NCI-H2171 (cell line): ENCODE measurements at regions not wholly inside any gene's neighbourhood (a gene's known extent, or its start where the extent isn't known, plus 50 kb on each side); places are given as distances from the start of the nearest gene placed in this dataset.
"Not testable (repeated sequence)": the region's sequence is repeated elsewhere in the genome, so short reads cannot be mapped to it uniquely, and the experiment has no call there.

ENCODE experiments used
- DNase-seq: peaks from one replicate; lab custom pipeline; 2025; lab: John Stamatoyannopoulos, UW

DNA sequence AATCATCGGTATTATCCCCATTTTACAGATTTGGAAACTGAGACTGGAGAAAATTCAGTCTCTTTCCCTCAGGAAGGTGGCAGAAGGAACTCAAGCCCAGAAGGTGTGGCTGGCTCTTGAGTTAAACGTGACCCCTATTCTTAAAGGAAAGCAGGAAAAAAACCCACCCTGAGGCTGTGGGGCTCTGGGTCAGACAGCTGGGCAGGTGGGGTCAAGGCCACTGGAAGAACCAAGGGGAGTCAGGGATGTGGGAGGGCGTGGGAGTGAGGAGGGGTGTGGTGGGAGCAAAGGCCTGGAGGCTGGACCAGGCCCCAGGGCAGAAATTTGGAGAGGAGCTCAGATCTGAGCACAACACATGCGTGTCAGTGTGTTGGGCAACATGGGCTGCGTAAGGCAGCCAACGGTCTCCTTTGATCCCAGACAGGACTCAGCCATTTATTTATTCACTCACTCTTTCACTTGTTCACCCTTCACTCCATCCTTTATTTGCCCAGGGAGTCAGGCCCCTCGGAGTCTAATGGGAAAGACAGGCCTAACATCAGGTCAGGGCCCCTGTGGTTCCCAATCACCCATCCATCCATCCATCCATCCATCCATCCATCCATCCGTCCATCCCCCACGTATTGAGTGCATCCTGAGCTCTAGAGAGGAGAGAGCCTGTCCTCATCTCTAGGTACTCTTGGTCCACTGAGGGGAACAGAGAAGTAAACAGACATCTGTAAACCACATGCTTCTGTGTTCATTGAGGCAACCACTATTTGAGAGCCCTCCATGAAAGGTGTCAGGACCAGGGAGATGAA is 165.0 kb downstream of the VEGFA start:
- DNase-seq, result no peak

DNA sequence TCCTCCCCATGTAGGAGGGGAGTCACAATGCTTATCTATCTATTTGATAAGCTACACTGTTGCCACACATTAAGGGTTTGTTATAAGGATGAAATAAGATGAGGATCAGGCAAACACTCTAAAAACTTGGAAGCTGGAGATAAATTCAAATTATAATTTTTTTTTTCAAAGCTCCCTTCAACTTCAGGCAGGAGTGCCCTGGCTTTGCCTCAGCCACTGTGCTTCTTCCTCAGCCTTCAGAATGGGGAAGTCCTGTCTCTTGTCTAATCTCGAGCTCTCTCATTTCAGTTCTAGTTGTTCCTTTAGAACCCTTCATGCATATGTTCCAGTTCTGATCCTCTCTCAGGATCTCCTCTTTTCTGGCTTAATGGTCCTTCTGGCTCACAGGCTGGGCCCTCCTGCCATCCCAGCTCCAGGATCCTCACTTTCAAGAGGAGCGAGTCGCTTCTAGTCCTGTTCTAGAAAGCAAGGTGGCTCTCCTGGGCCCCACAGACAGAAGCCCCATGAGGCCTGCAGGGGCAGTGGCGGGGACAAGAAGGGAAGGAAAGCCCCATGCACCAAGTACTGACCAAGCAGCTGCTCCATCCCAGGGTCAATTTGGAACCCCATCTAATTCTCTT is 164.3 kb downstream of the VEGFA start:
- no peak for DNase-seq

DNA sequence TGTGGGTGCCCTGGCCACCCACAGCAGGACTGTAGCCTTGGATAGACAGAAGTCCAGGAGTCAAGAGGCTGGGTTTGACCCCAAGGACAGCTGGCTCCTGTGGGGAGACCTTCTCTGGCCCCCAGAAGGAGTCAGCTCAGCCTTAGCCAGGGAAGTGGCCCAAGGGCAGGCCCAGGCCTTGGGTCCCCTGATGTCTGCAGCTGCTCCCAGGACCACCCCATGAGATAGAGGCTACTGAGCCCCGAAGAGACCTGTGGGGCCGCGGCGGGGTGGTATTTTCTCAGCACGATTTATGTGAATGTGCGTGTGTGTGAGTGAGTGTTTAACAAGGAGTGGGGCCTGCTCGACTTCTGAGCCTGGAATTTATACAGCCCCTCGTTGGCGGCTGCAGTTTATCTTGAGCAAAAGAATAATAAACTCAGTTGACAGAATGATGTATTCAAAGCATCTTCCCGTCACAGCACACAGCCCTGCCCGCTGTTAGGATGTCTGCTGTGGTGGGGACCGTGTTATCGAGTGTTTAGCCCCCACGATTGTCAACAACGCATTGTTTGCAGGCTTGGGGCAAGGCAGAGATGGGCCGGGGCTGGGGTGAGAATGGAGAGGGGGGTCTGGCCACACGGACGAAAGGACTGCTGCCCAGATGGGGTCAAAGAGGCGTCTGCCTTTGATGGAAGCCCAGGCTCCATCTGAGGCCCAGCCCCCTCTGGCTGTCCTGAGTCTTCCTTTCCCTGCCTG is 163.3 kb downstream of the VEGFA start:
- no peak for DNase-seq

DNA sequence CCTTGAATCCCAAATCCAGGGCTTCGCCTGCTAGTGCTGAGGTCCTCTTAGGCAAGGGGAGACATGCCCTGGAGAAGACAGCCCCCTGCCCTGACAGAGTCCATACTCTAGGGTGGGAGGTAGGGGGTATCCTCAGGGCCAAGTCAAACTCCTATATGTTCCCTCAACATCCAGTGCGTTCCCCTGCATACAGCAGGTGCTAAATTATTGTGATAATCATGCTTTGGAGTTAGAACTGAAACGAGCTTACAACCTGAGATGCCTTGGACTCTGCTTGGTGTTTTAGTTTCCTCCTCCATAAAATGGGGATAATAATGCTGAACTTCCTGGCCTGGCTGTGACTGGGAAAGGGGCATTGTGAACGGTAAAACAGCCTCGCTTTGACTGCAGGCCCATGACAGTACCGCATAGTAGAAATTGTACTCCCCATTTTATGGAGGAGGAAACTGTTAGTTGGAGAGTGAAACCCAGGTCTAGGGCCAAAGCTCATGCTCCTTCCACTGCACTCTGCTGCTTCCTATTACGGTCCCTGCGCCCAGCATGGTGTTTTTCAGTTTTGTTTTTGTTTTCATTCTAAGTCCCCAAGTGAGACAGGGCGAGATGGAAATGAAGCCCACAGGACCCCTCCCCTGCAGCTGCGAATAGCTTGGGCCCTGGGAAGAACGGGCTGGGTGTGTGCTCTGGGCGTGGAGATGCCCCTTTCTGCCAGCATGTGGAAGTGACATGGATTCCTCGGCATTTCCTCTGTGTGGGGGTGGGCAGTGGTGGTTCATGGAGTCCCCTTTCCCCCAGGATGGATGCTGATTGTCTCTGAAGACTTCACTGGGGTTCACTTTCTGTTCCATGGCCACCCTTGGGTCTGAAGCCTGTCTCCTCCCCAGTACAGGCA is 162.5 kb downstream of the VEGFA start:
- DNase-seq, result no peak

DNA sequence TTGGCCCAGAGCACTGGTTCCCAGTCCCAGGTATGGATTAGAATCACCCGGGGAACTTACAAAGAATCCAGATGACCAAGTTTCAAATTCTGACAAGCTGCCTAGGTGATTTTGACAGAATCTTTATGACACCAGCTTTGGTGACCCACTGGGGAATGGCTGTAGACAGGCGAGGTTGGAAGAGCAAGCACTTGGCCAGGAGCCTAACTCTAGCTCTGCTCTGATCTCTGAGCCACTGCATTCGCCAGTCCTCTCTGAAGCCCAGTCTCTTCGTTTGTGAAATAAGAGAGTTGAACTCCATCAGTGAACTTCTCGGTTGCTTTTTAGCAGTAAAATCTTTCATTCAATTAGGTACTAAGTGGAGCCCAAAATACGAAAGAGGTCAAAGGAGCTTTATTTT is 161.2 kb downstream of the VEGFA start:
- DNase-seq, result no peak

DNA sequence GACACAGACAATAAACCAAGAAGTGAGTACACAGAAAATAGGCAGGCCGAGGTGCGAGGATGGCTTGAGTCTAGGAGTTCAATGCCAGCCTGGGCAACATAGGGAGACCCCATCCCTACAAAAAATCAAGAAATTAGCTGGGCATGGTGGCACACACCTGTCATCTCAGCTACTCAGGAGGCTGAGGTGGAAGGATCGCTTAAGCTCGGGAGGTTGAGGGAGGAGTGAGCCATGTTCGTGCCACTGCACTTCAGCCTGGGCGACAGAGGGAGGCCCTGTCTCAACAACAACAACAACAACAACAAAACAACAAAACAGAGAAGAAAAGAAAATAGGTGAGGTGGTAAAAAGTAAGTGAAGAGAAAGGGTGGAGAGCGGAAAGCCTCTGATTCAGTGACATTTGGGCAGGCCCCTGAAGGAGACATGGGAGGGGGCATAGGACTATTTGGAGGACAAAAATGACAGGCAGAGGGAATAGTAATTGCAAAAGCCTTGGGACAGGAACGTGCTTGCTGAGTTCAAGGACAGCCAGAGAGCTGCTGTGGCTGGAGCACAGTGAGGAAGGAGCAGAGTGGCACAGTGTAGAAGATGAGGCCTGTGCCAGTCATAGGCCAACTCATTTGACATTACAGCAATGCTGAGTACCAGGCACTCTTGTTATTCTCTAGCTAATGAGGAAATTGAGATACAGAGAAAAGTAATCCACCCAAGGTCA is 160.6 kb downstream of the VEGFA start:
- no peak for DNase-seq

DNA sequence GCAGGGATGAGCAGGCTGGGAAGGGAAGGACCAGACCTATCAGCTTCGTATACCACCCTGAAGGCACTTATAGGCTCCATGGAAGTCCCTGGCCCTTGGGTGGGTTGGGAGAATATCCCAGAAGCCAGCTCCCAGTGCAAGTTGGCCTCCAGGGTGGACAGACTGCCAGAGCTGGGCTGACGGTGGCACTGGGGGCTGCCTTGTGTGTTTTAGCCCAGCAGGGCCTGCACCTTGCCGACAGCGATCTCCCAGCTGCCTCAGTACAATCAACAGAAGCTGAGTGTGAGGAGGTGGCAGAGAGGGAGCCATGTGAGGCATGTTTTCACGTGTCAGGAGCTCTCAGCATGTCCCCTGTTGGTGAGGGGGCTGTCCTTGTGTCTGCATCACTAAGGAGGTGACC is 159.5 kb downstream of the VEGFA start:
- DNase-seq, result no peak

DNA sequence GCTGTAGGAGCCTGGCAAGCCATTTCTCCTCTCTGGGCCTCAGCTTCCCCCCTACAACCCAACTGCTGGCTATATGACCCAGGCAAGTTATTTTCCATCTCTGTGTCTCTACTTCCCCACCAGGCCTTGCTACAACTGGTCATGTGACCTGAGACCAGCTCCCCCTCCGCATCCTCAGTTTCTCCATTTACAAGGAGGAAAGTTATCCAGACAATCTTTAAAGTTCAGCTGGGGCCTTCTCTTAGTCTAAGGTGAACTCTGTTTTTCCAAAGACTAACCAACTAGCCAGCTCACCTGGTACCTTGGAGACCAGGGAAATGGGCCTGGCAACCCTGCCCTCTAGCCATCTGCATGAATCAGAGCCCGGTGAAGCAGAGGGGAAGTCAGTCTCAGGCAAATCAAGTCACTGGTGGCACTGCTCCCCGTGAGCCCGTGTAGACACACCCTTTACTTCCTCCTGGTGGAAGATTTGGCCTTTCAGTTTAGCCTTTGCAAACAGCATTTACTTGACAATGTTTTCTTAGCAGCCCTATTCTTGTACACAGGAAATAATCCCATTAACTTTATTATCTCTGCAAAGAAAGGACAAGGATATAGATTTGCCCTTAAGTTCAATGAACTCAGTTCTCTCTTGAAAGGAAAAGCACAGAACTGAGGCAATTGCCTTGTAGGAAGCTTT is 157.7 kb downstream of the VEGFA start:
- no peak for DNase-seq

DNA sequence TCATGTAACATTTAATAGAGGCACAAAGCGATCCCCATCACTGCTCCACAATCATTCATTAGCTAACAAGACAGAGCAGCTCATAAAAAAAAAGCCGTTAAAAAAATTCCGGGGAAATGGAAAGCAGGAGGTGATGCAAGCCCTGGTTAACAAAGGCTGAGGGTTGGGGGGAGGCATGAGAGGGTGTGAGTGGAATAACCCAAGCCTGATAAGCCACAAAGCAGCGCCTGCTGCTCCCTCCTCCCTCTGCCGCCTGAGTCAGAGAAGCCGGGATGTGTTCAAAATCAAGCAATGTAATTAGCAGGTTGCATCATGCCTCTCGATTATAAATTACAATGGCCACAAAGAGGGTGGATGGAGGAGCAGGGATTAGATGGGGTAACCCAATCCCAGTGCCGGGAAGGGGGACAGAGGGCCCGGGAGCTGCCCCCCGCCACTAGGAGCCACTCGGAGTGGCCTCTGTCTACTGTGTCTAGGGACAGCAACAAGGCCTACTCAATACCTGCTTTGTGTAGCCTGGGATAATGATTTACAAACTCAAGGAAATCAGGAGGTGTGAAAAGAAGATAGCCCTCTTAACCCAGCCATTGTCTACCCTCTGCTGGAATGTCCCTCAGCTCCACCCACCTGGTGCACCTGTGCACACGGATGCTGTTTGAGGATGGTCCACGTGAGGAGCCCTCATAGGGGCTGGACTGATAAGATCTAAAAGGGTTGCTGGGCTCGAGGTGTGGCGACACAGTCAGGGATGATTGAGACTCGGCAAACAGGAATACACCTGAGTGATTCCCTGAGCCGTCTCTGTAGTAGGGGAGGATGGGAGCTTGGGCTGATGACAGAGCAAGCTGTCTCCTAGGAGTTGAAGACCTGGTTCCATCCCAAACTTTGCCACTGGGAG is 156.9 kb downstream of the VEGFA start:
- DNase-seq, result no peak

DNA sequence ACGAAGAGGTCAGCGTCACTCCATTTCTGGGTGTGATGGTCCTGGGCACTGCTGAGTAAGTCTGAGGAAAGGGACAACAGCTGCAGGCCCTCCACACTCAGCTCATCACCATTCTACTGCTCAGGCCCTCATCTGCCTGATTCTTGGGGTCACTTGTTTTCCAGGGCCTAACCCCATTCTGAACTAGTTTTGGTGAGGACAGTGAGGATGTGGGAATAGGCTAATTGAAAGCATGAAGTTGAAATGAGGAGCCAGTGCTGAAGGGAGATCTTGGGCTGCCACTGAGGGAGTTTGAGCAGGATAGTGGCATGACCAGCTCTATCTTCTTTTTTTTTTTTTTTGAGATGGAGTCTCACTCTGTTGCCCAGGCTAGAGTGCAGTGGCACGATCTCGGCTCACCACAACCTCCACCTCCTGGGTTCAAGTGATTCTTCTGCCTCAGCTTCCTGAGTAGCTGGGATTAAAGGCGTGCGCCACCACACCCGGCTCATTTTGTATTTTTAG is 155.7 kb downstream of the VEGFA start:
- DNase-seq, result not testable (repeated sequence)

DNA sequence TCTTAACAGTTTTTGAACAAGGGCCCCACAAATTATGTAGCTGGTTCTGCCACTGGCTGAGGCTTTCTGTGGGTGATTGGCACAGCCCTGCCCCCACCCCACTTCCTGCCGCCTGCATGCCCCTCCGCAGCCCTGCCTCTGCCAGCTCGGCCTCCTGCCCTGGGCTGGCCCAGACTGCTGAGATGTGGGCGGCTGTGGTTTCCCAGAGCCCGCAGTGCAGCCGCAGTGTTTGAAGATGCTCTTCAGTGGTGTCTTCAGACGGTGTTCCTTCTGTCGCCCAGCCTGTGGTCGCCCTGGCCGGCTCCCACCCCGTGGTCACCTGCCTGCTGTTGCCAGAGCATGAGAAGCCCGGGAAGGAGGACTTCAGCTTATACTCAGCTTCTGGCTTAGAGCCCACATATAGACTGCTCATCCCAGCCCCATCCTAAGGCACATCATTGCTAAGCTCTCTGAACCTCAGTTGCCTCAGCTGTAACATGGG is 154.3 kb downstream of the VEGFA start:
- no peak for DNase-seq

DNA sequence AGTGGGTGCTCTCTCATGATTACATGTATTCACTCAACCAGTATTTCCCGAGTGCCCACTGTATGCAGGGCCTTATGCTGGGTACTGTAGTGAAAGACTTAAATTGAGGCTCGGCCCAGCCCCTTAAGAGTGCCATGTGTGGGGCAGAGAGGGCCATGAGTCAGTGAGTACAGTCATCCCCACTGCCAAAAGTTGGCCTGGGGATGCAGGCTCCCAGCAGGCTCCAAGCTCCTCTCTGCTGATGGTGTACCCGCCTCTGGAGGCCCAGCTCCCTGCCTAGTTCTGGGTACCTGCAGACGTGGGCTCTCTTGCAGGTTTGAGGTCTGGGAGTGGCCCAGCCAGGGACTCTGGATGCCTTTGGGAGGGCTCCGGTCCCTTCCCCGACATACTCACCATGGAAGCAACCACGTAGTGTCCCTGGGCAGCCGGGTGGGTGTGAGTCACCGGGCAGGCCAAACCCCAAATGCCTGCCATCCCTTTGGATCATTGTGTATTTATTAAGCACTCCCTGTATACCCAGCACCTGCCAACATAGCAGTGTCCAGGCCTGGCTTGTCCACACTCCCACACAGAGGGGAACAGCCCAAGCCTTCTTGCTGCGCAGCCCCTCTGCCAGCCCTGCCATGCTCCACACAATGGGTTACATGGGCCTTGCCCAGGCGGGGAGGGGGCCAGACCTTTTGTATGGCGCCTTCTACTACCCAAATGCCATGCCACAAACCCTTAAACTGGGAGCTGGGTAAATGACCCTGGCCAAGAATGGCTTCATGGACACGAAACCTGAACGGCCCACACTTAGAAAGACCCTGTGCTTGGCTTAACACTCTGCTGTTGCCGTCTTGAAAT is 153.6 kb downstream of the VEGFA start:
- DNase-seq, result no peak

DNA sequence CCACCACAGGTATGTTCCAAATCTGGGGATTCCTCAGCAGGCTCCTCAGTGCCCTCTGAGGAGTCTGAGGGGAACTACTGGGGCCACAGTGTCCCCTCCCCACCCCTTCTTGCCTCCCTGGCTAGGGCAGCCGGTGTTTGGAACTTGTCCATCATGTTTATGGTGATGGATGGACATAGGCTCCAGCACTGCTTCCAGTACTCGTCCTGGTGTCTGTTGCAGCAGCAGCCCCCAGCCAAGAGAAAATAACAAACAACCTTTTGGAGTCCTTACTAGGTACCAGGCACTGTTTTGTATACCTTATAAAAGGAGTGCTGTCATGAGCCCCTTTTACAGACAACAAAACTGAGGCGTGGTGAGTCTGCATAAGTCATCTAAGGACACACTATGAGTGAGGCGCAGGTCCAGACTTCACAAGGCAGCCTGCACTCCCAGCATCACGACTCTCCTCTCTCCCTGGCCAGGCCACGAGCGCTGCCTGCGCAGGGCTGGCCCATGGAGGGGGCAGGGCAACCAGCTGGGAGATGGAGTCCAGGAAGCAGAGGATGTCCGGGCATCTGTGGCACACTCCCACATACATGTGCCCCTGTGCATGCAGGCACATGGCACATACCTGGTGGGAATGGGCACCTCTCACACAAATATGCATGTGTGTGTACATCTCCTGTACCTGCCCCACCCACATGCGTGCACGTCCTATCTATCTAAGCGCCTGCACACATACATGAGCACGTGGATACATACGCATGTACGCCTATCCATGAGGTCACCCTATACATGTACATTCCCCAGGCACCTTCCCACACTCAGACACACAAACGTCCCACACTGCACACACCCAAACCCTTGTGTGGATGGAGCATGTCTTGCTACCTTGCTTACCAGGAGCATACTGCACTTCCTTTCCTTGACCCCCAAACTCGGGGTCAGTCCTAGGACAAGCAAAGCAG is 152.7 kb downstream of the VEGFA start:
- DNase-seq, result no peak

DNA sequence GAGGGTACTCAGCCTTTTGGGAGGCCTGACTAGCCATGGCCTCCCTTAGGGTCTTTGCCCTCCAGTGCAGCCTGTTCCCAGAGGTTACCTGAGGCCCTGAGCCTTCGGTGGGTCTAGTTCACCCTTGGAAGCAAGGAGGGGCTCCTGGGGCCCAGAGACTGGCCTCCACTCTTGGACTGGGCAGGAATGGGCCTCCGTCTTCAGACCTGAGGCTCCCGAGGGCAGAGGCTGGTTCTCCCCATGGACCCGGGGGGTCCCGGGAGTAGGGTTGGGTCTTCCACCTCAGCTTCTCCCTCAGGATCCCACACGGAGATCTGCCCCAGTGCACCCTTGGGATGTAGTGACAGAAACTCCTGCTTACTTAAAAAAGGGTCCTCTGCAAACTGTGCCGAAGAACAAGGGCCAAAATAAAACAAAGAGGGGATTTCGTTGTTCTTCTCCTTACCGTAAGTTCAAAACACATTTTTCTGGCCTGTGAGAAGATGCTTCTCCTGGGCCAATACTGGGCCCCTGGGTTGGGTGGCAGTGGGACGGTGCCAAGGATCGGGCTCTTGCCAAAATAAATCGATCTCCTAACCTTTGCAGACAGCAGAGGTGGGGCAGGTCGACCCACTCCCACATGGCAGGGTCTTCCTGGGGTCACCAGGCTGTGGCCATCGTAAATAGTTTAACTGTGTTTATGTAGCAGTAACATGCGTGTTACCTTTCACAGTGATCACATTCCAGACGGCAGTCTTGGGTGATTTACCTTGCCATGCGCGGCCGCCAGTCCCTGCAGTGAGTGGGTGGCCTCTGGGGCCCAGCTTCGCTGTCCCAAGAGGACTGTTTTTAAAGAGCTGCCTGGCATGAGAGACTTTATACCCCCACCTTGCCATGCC is 151.8 kb downstream of the VEGFA start:
- no peak for DNase-seq

DNA sequence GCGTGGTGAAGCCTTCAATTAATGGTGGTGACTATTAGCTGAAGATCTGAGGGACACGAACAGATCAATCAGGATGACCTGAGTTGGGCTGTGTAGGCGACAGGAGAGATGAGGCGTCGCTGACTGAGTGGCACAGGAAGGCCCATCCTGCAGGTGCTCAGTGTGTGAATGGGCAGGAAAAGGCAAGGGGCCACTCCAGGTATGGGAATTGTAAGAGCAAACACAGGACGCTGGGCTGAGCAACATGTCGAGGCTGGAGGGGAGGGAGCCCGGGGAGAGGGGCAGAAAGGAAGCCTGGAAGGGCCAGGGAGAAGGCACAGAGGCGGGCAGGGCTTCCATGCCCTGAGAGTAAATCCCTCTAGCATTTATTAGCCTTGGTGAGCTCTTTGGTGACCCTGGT is 151.0 kb downstream of the VEGFA start:
- no peak for DNase-seq

DNA sequence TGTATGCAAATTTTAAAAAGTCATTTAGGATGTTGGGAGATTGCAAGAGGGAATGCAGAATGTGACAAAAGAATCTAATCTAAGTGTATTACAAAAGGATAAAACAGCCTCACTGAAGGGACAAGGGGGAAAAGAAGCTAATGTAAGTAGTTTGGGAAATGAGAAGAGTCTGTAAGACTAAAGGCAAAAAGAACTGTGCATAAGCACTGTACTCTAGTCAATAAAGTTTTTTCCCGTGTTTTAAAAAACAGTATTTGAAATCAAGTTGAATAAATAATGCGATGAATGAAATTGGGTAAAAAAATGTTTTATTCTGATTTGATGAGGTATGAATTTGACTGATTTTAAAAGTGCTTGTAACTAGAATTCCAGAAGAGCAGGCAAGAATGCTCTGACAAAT is 149.8 kb downstream of the VEGFA start:
- DNase-seq, result no peak
